ENCODE measurements at regions not wholly inside any gene's neighbourhood (a gene's known extent, or its start where the extent isn't known, plus 50 kb on each side); places are given as distances from the start of the nearest gene placed in this dataset.
A peak's percentile ranks its signal among the peaks of the same experiment; 100 is the strongest.

- intact Hi-C loops (cut with micrococcal nuclease; ENCODE audit: unreplicated experiment) = no loop called here
- no TSS peak for BruUV-seq (replicated peaks)
- Mint-ChIP-seq H3K27ac (ENCODE audit: unreplicated experiment) (no peak overlapping the region), H3K36me3 (ENCODE audit: insufficient read depth, unreplicated experiment) (no peaks in the 10 kb centered on the region), H3K4me1 (ENCODE audit: low read depth, unreplicated experiment) (no peaks in the 10 kb centered on the region), H3K9me3 (ENCODE audit: unreplicated experiment) (no peaks in the 10 kb centered on the region), H3K27me3 (ENCODE audit: insufficient read depth, unreplicated experiment) (no peaks in the 10 kb centered on the region), H3K4me3 (ENCODE audit: unreplicated experiment) (no peak overlapping the region)
- H3K9me3 ChIP-seq = no peaks in the 10 kb centered on the region
- no peak overlapping the region for H3K4me3 ChIP-seq (ENCODE audit: low read depth, low read length)
- POLR2A ChIA-PET = no interaction called here
- no peak for DNase-seq
- no peaks in the 10 kb centered on the region for H3K36me3 ChIP-seq (ENCODE audit: control insufficient read depth, insufficient read depth, low read length)
- CTCF ChIA-PET = no interaction called here
- H3K27me3 ChIP-seq (replicated peaks; ENCODE audit: control insufficient read depth, insufficient read depth, low read length) = no peaks in the 10 kb centered on the region
- no peaks in the 10 kb centered on the region for H3K4me1 ChIP-seq
- peak in 1 of 2 experiments; percentile 5 for TF ChIP-seq CTCF (IDR thresholded peaks at IDR 0.05; ENCODE audit: insufficient read depth in 1 of 2, low read depth in 1 of 2, low read length in 1 of 2, severe bottlenecking in 1 of 2, unreplicated experiment in 1 of 2)
Observed at GRCh38 chr16:48029768-48030167, 126.0 kb downstream of the ABCC12 start.

- H3K4me3 Mint-ChIP-seq (ENCODE audit: unreplicated experiment) = no peak overlapping the region
- no peak for TF ChIP-seq CTCF (IDR thresholded peaks at IDR 0.05; ENCODE audit: insufficient read depth in 1 of 2, low read depth in 1 of 2, low read length in 1 of 2, severe bottlenecking in 1 of 2, unreplicated experiment in 1 of 2)
- Histone ChIP-seq H3K9me3 (no peaks in the 10 kb centered on the region), H3K27me3 (replicated peaks; ENCODE audit: control insufficient read depth, insufficient read depth, low read length) (no peaks in the 10 kb centered on the region), H3K4me3 (ENCODE audit: low read depth, low read length) (no peak overlapping the region), H3K4me1 (no peaks in the 10 kb centered on the region), H3K36me3 (ENCODE audit: control insufficient read depth, insufficient read depth, low read length) (no peaks in the 10 kb centered on the region)
- H3K36me3 Mint-ChIP-seq (ENCODE audit: insufficient read depth, unreplicated experiment) = no peaks in the 10 kb centered on the region
- ChIA-PET CTCF (no interaction called here), POLR2A (no interaction called here)
- no peak overlapping the region for H3K27ac Mint-ChIP-seq (ENCODE audit: unreplicated experiment)
- no peaks in the 10 kb centered on the region for H3K9me3 Mint-ChIP-seq (ENCODE audit: unreplicated experiment)
- no TSS peak for BruUV-seq (replicated peaks)
- H3K4me1 Mint-ChIP-seq (ENCODE audit: low read depth, unreplicated experiment) = no peaks in the 10 kb centered on the region
- DNase-seq = no peak
- intact Hi-C loops (cut with micrococcal nuclease; ENCODE audit: unreplicated experiment) = no loop called here
- no peaks in the 10 kb centered on the region for H3K27me3 Mint-ChIP-seq (ENCODE audit: insufficient read depth, unreplicated experiment)
Observed at GRCh38 chr16:48025359-48025758, 130.4 kb downstream of the ABCC12 start.

DNA sequence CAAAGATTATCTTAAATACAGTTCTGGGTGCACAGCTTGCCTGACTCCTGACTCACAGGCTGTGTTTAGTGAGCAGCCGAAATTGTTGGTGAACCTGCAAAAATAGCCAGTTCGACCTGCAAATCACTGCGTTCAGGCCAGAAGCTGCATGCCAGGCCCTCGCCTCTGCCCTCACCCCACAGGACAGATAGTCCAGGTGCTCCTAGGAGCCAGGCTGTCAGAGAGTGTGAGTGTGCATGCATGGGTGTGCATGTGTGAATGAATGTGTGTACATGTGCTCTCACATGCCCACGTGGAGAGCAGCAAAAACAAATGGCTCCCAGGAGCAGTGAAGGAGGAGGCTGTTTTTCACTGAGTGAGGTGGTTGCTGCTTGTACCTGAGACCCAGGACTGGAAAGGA lies 131.8 kb downstream of the ABCC12 start:
- no peak for DNase-seq
- Mint-ChIP-seq H3K9me3 (ENCODE audit: unreplicated experiment) (no peaks in the 10 kb centered on the region), H3K4me3 (ENCODE audit: unreplicated experiment) (no peak overlapping the region), H3K4me1 (ENCODE audit: low read depth, unreplicated experiment) (no peaks in the 10 kb centered on the region), H3K36me3 (ENCODE audit: insufficient read depth, unreplicated experiment) (no peaks in the 10 kb centered on the region), H3K27ac (ENCODE audit: unreplicated experiment) (no peak overlapping the region), H3K27me3 (ENCODE audit: insufficient read depth, unreplicated experiment) (no peaks in the 10 kb centered on the region)
- intact Hi-C loops (cut with micrococcal nuclease; ENCODE audit: unreplicated experiment) = no loop called here
- ChIA-PET CTCF (no interaction called here), POLR2A (no interaction called here)
- H3K27me3 ChIP-seq (replicated peaks; ENCODE audit: control insufficient read depth, insufficient read depth, low read length) = no peaks in the 10 kb centered on the region
- H3K4me1 ChIP-seq = no peaks in the 10 kb centered on the region
- no peaks in the 10 kb centered on the region for H3K9me3 ChIP-seq
- no peaks in the 10 kb centered on the region for H3K36me3 ChIP-seq (ENCODE audit: control insufficient read depth, insufficient read depth, low read length)
- no peak for TF ChIP-seq CTCF (IDR thresholded peaks at IDR 0.05; ENCODE audit: insufficient read depth in 1 of 2, low read depth in 1 of 2, low read length in 1 of 2, severe bottlenecking in 1 of 2, unreplicated experiment in 1 of 2)
- H3K4me3 ChIP-seq (ENCODE audit: low read depth, low read length) = no peak overlapping the region
- no TSS peak for BruUV-seq (replicated peaks)

Data from Caco-2 (cell line).